HFF-Myc (cell line): ENCODE measurements at regions not wholly inside any gene's neighbourhood (a gene's known extent, or its start where the extent isn't known, plus 50 kb on each side); places are given as distances from the start of the nearest gene placed in this dataset.

Experiments
- DNase-seq: peaks from one replicate; pipeline ENCODE4 v3.0.0-alpha.2; 2011; ENCODE audit warnings: low read depth; ENCODE audit errors: extremely low read depth
- H3K4me3 ChIP-seq: replicated peaks from 2 replicates; pipeline ENCODE4 v1.5.1; 2011; ENCODE audit warnings: low read depth, mild to moderate bottlenecking, control low read depth, low read length
- CTCF ChIP-seq: IDR thresholded peaks from 2 replicates; pipeline ENCODE4 v1.5.1; 2012; ENCODE audit warnings: mild to moderate bottlenecking, low read depth, low read length, control low read depth; ENCODE audit errors: missing control alignments

GRCh38 chr9:79257228-79257781 is 314.5 kb upstream of the TLE4 start:
- no peak for DNase-seq
- no peak for TF ChIP-seq CTCF
- H3K4me3 ChIP-seq, result peak overlapping the region; percentile 20; the same call in 1 of the 2 replicates

GRCh38 chr9:79257790-79258351 is 313.9 kb upstream of the TLE4 start:
- TF ChIP-seq CTCF, result no peak
- no peak for DNase-seq
- H3K4me3 ChIP-seq, result no peak overlapping the region

GRCh38 chr9:79259858-79260257 is 311.9 kb upstream of the TLE4 start:
- no peak for DNase-seq
- TF ChIP-seq CTCF, result no peak
- no peak overlapping the region for H3K4me3 ChIP-seq

- H3K4me3 ChIP-seq, result no peak overlapping the region
- DNase-seq, result no peak
- no peak for TF ChIP-seq CTCF
These were observed 308.1 kb upstream of the TLE4 start for GRCh38 chr9:79263628-79264027.

GRCh38 chr9:79264041-79264440 is 307.7 kb upstream of the TLE4 start:
- no peak for DNase-seq
- no peak for TF ChIP-seq CTCF
- no peak overlapping the region for H3K4me3 ChIP-seq

GRCh38 chr9:79264511-79265355 is 307.0 kb upstream of the TLE4 start:
- no peak for TF ChIP-seq CTCF
- H3K4me3 ChIP-seq, result no peak overlapping the region
- no peak for DNase-seq
